ENCODE measurements at regions not wholly inside any gene's neighbourhood (a gene's known extent, or its start where the extent isn't known, plus 50 kb on each side); places are given as distances from the start of the nearest gene placed in this dataset.

DNA sequence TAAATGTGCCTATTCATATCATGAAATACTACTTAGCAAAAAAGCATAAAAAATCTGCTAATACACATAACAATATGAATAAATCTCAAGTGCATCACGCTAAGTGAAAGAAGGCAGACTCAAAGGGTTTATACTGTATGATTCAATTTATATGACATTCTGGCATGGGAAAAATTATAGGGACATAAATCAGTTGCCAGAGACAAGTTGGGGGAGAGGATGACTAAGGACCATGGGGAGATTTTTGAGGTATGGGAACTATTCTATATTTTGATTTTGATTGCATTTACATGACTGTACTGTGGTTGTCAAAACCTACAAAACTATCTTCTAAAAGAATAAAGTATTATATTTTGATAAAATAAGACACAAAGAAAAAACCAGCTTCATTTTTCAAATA is 650.3 kb upstream of the NR5A2 start:
- TF ChIP-seq, protein P1, sequence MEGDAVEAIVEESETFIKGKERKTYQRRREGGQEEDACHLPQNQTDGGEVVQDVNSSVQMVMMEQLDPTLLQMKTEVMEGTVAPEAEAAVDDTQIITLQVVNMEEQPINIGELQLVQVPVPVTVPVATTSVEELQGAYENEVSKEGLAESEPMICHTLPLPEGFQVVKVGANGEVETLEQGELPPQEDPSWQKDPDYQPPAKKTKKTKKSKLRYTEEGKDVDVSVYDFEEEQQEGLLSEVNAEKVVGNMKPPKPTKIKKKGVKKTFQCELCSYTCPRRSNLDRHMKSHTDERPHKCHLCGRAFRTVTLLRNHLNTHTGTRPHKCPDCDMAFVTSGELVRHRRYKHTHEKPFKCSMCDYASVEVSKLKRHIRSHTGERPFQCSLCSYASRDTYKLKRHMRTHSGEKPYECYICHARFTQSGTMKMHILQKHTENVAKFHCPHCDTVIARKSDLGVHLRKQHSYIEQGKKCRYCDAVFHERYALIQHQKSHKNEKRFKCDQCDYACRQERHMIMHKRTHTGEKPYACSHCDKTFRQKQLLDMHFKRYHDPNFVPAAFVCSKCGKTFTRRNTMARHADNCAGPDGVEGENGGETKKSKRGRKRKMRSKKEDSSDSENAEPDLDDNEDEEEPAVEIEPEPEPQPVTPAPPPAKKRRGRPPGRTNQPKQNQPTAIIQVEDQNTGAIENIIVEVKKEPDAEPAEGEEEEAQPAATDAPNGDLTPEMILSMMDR (IDR thresholded peaks at IDR 0.05): no peak
- no peak for TF ChIP-seq POLR2A (IDR thresholded peaks at IDR 0.05)
- TF ChIP-seq POLR2AphosphoS5 (IDR thresholded peaks at IDR 0.05): no peak

Data from upper lobe of left lung (tissue), 4 donors.